22Rv1 (cell line): ENCODE measurements at regions not wholly inside any gene's neighbourhood (a gene's known extent, or its start where the extent isn't known, plus 50 kb on each side); places are given as distances from the start of the nearest gene placed in this dataset.

ENCODE experiments used
- CTCF ChIP-seq: fragments of 450-650 bp; IDR thresholded peaks from 2 replicates; pipeline ENCODE4 v1.5.1; 2017; ENCODE audit warnings: mild to moderate bottlenecking
- ZFX ChIP-seq: fragments of 450-650 bp; IDR thresholded peaks from 2 replicates; pipeline ENCODE4 v1.6.1; 2017; ENCODE audit warnings: antibody characterized with exemption, borderline replicate concordance

GRCh38 chr6:82779041-82779440 is 286.6 kb downstream of the UBE3D start:
- no peak for TF ChIP-seq CTCF
- TF ChIP-seq ZFX = no peak
